ENCODE measurements at regions not wholly inside any gene's neighbourhood (a gene's known extent, or its start where the extent isn't known, plus 50 kb on each side); places are given as distances from the start of the nearest gene placed in this dataset.
"Not testable (repeated sequence)": the region's sequence is repeated elsewhere in the genome, so short reads cannot be mapped to it uniquely, and the experiment has no call there.

DNA sequence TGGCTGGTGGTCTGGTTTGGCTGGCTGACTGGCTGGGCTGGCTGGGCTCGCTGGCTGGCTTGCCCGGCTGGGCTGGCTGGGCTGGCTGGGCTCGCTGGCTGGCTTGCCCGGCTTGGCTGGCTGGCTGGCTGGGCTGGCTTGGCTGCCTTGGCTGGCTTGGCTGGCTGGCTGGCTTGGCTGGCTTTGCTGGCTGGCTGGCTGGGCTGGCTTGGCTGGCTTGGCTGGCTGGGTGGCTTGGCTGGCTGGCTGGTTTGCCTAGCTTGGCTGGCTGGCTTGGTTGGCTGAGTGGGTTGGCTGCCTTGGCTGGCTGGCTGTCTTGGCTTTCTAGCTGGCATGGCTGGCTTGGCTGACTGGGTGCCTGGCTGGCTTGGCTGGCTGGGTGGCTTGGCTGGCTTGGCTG lies 245.1 kb upstream of the POTEB2 start:
- TF ChIP-seq POLR2A, POLR2AphosphoS5 (IDR thresholded peaks at IDR 0.05): not testable (repeated sequence)
- TF ChIP-seq, protein P1, sequence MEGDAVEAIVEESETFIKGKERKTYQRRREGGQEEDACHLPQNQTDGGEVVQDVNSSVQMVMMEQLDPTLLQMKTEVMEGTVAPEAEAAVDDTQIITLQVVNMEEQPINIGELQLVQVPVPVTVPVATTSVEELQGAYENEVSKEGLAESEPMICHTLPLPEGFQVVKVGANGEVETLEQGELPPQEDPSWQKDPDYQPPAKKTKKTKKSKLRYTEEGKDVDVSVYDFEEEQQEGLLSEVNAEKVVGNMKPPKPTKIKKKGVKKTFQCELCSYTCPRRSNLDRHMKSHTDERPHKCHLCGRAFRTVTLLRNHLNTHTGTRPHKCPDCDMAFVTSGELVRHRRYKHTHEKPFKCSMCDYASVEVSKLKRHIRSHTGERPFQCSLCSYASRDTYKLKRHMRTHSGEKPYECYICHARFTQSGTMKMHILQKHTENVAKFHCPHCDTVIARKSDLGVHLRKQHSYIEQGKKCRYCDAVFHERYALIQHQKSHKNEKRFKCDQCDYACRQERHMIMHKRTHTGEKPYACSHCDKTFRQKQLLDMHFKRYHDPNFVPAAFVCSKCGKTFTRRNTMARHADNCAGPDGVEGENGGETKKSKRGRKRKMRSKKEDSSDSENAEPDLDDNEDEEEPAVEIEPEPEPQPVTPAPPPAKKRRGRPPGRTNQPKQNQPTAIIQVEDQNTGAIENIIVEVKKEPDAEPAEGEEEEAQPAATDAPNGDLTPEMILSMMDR (IDR thresholded peaks at IDR 0.05): not testable (repeated sequence)
